Esophagus squamous epithelium (tissue), 4 donors: ENCODE measurements at regions not wholly inside any gene's neighbourhood (a gene's known extent, or its start where the extent isn't known, plus 50 kb on each side); places are given as distances from the start of the nearest gene placed in this dataset.

Experiments
- POLR2A ChIP-seq, 4 donors: fragments of 450-650 bp; IDR thresholded peaks; one replicate each; pipeline ENCODE4 v1.6.1; 2017; ENCODE audit warnings: antibody characterized with exemption in 4 of 4, mild to moderate bottlenecking in 4 of 4, moderate library complexity in 3 of 4
- TF ChIP-seq, protein P1 (sequence below), 6 experiments: fragments of 450-650 bp in 4 of 6; fragments of 200-600 bp in 2 of 6; sonication (generic) in 2 of 6; IDR thresholded peaks; one replicate each; pipeline ENCODE4 v1.5.1; 2016 to 2019; ENCODE audit warnings: antibody characterized with exemption in 6 of 6, mild to moderate bottlenecking in 4 of 6, moderate library complexity in 4 of 6

DNA sequence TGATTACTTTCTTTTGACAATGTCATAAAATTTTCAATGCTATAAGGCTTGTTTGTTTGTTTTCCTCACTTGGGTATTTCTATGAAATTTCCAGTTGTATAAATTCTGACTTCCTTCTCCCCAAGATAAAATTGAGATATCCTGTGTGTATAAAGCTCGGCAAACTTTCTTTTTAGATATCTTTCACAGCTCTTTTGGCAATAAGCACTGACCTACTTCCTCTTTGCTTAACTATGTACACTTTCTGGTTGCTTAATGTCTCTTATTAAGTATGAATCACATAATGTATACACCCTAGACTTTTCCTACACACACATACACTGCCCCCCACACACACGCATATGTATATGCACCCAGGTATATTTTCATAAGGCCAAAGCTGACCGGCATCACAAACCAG lies 318.4 kb upstream of the RBMY1B start:
- TF ChIP-seq, protein P1, sequence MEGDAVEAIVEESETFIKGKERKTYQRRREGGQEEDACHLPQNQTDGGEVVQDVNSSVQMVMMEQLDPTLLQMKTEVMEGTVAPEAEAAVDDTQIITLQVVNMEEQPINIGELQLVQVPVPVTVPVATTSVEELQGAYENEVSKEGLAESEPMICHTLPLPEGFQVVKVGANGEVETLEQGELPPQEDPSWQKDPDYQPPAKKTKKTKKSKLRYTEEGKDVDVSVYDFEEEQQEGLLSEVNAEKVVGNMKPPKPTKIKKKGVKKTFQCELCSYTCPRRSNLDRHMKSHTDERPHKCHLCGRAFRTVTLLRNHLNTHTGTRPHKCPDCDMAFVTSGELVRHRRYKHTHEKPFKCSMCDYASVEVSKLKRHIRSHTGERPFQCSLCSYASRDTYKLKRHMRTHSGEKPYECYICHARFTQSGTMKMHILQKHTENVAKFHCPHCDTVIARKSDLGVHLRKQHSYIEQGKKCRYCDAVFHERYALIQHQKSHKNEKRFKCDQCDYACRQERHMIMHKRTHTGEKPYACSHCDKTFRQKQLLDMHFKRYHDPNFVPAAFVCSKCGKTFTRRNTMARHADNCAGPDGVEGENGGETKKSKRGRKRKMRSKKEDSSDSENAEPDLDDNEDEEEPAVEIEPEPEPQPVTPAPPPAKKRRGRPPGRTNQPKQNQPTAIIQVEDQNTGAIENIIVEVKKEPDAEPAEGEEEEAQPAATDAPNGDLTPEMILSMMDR (IDR thresholded peaks at IDR 0.05) = no peak
- TF ChIP-seq POLR2A (IDR thresholded peaks at IDR 0.05) = no peak
